ENCODE measurements at regions not wholly inside any gene's neighbourhood (a gene's known extent, or its start where the extent isn't known, plus 50 kb on each side); places are given as distances from the start of the nearest gene placed in this dataset.

- DNase-seq (ENCODE audit: low read depth in 2 of 2), result no peak
Measured at GRCh38 chr15:73001840-73002239, 50.4 kb upstream of the NEO1 start.

- DNase-seq (ENCODE audit: low read depth in 2 of 2), result no peak
Measured at GRCh38 chr15:73000293-73000692, 52.0 kb upstream of the NEO1 start.

- no peak for DNase-seq (ENCODE audit: low read depth in 2 of 2)
Measured at GRCh38 chr15:72999586-72999985, 52.7 kb upstream of the NEO1 start.

- DNase-seq (ENCODE audit: low read depth in 2 of 2), result no peak
Measured at GRCh38 chr15:72998681-72999466, 53.4 kb upstream of the NEO1 start.

GRCh38 chr15:72998226-72998625, 54.0 kb upstream of the NEO1 start:
- no peak for DNase-seq (ENCODE audit: low read depth in 2 of 2)

- DNase-seq (ENCODE audit: low read depth in 2 of 2), result no peak
Measured at GRCh38 chr15:72995849-72996248, 56.4 kb upstream of the NEO1 start.

GRCh38 chr15:72994534-72995177, 57.6 kb upstream of the NEO1 start:
- no peak for DNase-seq (ENCODE audit: low read depth in 2 of 2)

- DNase-seq (ENCODE audit: low read depth in 2 of 2), result no peak
Measured at GRCh38 chr15:72992841-72993252, 59.4 kb upstream of the NEO1 start.

GRCh38 chr15:72991026-72991425, 61.2 kb upstream of the NEO1 start:
- peak in 1 of 2 donors; percentile 9 for DNase-seq (ENCODE audit: low read depth in 2 of 2)

GRCh38 chr15:72983801-72984545, 68.3 kb upstream of the NEO1 start:
- no peak for DNase-seq (ENCODE audit: low read depth in 2 of 2)

GRCh38 chr15:72982714-72983113, 69.5 kb upstream of the NEO1 start:
- no peak for DNase-seq (ENCODE audit: low read depth in 2 of 2)

GRCh38 chr15:72980661-72981060, 71.6 kb upstream of the NEO1 start:
- DNase-seq (ENCODE audit: low read depth in 2 of 2), result no peak

- no peak for DNase-seq (ENCODE audit: low read depth in 2 of 2)
Measured at GRCh38 chr15:72979791-72980190, 72.5 kb upstream of the NEO1 start.

GRCh38 chr15:72979308-72979707, 73.0 kb upstream of the NEO1 start:
- no peak for DNase-seq (ENCODE audit: low read depth in 2 of 2)

- no peak for DNase-seq (ENCODE audit: low read depth in 2 of 2)
Measured at GRCh38 chr15:72978223-72978622, 74.0 kb upstream of the NEO1 start.

GRCh38 chr15:72972362-72972761, 79.9 kb upstream of the NEO1 start:
- no peak for DNase-seq (ENCODE audit: low read depth in 2 of 2)

- DNase-seq (ENCODE audit: low read depth in 2 of 2), result no peak
Measured at GRCh38 chr15:72971766-72972165, 80.5 kb upstream of the NEO1 start.

GRCh38 chr15:72970933-72971760, 81.1 kb upstream of the NEO1 start:
- no peak for DNase-seq (ENCODE audit: low read depth in 2 of 2)

- DNase-seq (ENCODE audit: low read depth in 2 of 2), result peak; percentile 34 to 44
Measured at GRCh38 chr15:72968531-72968922, 83.7 kb upstream of the NEO1 start.

GRCh38 chr15:72967811-72968530, 84.3 kb upstream of the NEO1 start:
- DNase-seq (ENCODE audit: low read depth in 2 of 2), result no peak

GRCh38 chr15:72967397-72967796, 84.9 kb upstream of the NEO1 start:
- DNase-seq (ENCODE audit: low read depth in 2 of 2), result no peak

All from lung microvascular endothelial cell (primary cell).